GM12878 (cell line): ENCODE measurements at regions not wholly inside any gene's neighbourhood (a gene's known extent, or its start where the extent isn't known, plus 50 kb on each side); places are given as distances from the start of the nearest gene placed in this dataset.

Experiments used
- JUNB ChIP-seq: IDR thresholded peaks from 2 replicates; pipeline ENCODE4 v1.6.1; 2016; ENCODE audit warnings: antibody characterized with exemption, mild to moderate bottlenecking
- NFYA ChIP-seq: IDR thresholded peaks from 2 replicates; pipeline ENCODE4 v1.6.1; 2011; ENCODE audit warnings: low read depth, mild to moderate bottlenecking, low read length, improper control_type of control experiment, borderline replicate concordance
- NR2C2 ChIP-seq: IDR thresholded peaks from 2 replicates; pipeline ENCODE4 v1.6.1; 2011; ENCODE audit warnings: borderline replicate concordance, low read depth; ENCODE audit not compliant: control insufficient read depth, insufficient read length
- RFX5 ChIP-seq: IDR thresholded peaks from 2 replicates; pipeline ENCODE4 v1.6.1; 2011; ENCODE audit warnings: low read depth, low read length, improper control_type of control experiment
- SKIL ChIP-seq: fragments of 450-650 bp; IDR thresholded peaks from 2 replicates; pipeline ENCODE4 v1.6.1; 2017; ENCODE audit warnings: mild to moderate bottlenecking, low read depth, inconsistent platforms; ENCODE audit not compliant: poor library complexity, severe bottlenecking
- STAT3 ChIP-seq: IDR thresholded peaks from 2 replicates; pipeline ENCODE4 v1.6.1; 2011; ENCODE audit warnings: low read depth, low read length, improper control_type of control experiment
- WRNIP1 ChIP-seq: IDR thresholded peaks from 2 replicates; pipeline ENCODE4 v1.6.1; 2011; ENCODE audit warnings: low read depth, low read length, improper control_type of control experiment, borderline replicate concordance
- ZBTB11 ChIP-seq: fragments of 450-650 bp; formaldehyde crosslinking; IDR thresholded peaks from 2 replicates; pipeline ENCODE4 v1.5.0; 2022; ENCODE audit warnings: mild to moderate bottlenecking, missing genetic modification characterization

- TF ChIP-seq NFYA (no peak), STAT3 (no peak), SKIL (no peak), JUNB (no peak), ZBTB11 (CRISPR knock-in tag) (no peak), NR2C2 (no peak), RFX5 (no peak), WRNIP1 (no peak)
These were observed 171.0 kb upstream of the HS6ST1 start (continued) for GRCh38 chr2:128489526-128490273.
